Activated naive CD8-positive, alpha-beta T cell (primary cell): ENCODE measurements at regions not wholly inside any gene's neighbourhood (a gene's known extent, or its start where the extent isn't known, plus 50 kb on each side); places are given as distances from the start of the nearest gene placed in this dataset.

Source experiments
- H3K27ac Mint-ChIP-seq: one replicate; pipeline ENCODE4 v1.8.0; 2021; ENCODE audit warnings: mixed read lengths
- H3K27me3 Mint-ChIP-seq: one replicate; pipeline ENCODE4 v1.8.0; 2021; ENCODE audit warnings: mixed read lengths
- H3K36me3 Mint-ChIP-seq: one replicate; pipeline ENCODE4 v1.8.0; 2021; ENCODE audit warnings: mixed read lengths
- H3K4me1 Mint-ChIP-seq: one replicate; pipeline ENCODE4 v1.8.0; 2021; ENCODE audit warnings: low read depth, mixed read lengths
- H3K4me3 Mint-ChIP-seq: one replicate; pipeline ENCODE4 v1.8.0; 2021; ENCODE audit warnings: mild to moderate bottlenecking, mixed read lengths
- H3K9me3 Mint-ChIP-seq: one replicate; pipeline ENCODE4 v1.8.0; 2021; ENCODE audit warnings: low read depth, mixed read lengths

GRCh38 chr3:126274735-126275619 is 82.2 kb downstream of the KLF15 start:
- H3K27me3 Mint-ChIP-seq: peaks cover 17% of the 10 kb centered on the region
- H3K9me3 Mint-ChIP-seq: no peaks in the 10 kb centered on the region
- H3K4me3 Mint-ChIP-seq: no peak overlapping the region
- no peaks in the 10 kb centered on the region for H3K4me1 Mint-ChIP-seq
- no peaks in the 10 kb centered on the region for H3K36me3 Mint-ChIP-seq
- H3K27ac Mint-ChIP-seq: no peak overlapping the region

GRCh38 chr3:126270145-126270811 is 86.9 kb downstream of the KLF15 start:
- Mint-ChIP-seq H3K9me3 (no peaks in the 10 kb centered on the region), H3K27ac (no peak overlapping the region), H3K4me3 (no peak overlapping the region), H3K27me3 (peaks cover 20% of the 10 kb centered on the region), H3K36me3 (no peaks in the 10 kb centered on the region), H3K4me1 (peaks cover 3% of the 10 kb centered on the region)

GRCh38 chr3:126269354-126269753 is 87.9 kb downstream of the KLF15 start:
- H3K27ac Mint-ChIP-seq: no peak overlapping the region
- H3K4me1 Mint-ChIP-seq: peaks cover 3% of the 10 kb centered on the region
- no peaks in the 10 kb centered on the region for H3K36me3 Mint-ChIP-seq
- H3K4me3 Mint-ChIP-seq: no peak overlapping the region
- peaks cover 18% of the 10 kb centered on the region for H3K27me3 Mint-ChIP-seq
- no peaks in the 10 kb centered on the region for H3K9me3 Mint-ChIP-seq

GRCh38 chr3:126268866-126269265 is 88.3 kb downstream of the KLF15 start:
- H3K27me3 Mint-ChIP-seq: peaks cover 17% of the 10 kb centered on the region
- H3K4me1 Mint-ChIP-seq: peaks cover 3% of the 10 kb centered on the region
- H3K9me3 Mint-ChIP-seq: no peaks in the 10 kb centered on the region
- no peak overlapping the region for H3K4me3 Mint-ChIP-seq
- H3K27ac Mint-ChIP-seq: no peak overlapping the region
- H3K36me3 Mint-ChIP-seq: no peaks in the 10 kb centered on the region

DNA sequence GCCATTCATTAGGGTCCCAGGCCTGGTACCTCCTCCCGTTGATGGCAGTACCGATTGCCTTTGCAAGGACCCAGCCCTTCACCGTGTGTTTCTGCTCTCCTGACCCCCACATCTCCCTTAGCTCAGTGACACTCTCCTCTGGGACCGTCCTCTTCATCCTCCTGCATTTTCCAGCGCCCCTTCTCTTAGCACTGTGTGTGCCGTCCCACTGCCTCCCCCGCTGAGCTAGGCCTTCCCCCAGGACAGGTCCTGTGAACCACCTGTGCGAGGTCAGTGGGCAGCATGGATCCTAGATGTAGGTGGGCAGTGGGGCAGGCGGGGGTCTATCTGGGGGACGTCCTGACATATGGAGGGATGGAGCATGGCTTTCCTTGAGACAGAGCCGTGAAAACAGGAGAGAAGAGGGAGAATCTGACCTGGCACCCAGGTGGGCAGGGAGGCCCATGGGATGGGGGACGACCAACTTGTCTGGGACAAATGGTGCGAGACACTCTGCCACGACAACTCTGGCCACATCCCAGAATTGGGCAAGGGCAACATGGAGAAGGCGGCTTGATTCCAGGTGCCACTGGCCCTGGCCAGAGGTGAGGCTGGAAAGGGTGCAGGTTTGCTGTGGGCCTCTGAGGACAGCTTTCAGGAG is 87.7 kb upstream of the ALDH1L1 start:
- Mint-ChIP-seq H3K27me3 (peaks cover 16% of the 10 kb centered on the region), H3K9me3 (no peaks in the 10 kb centered on the region), H3K36me3 (no peaks in the 10 kb centered on the region)

GRCh38 chr3:126267169-126267975 is 87.0 kb upstream of the ALDH1L1 start:
- Mint-ChIP-seq H3K4me3 (no peak overlapping the region), H3K9me3 (no peaks in the 10 kb centered on the region), H3K36me3 (no peaks in the 10 kb centered on the region), H3K4me1 (peaks cover 3% of the 10 kb centered on the region), H3K27me3 (peaks cover 20% of the 10 kb centered on the region), H3K27ac (no peak overlapping the region)

More for the DNA sequence above, 87.7 kb upstream of the ALDH1L1 start:
- Mint-ChIP-seq H3K27ac (no peak overlapping the region), H3K4me1 (peaks cover 3% of the 10 kb centered on the region), H3K4me3 (no peak overlapping the region)

- Mint-ChIP-seq H3K4me3 (no peak overlapping the region), H3K4me1 (peaks cover 3% of the 10 kb centered on the region), H3K9me3 (no peaks in the 10 kb centered on the region), H3K27ac (no peak overlapping the region), H3K27me3 (peaks cover 21% of the 10 kb centered on the region), H3K36me3 (no peaks in the 10 kb centered on the region)
Observed at GRCh38 chr3:126266850-126267168, 86.4 kb upstream of the ALDH1L1 start.

DNA sequence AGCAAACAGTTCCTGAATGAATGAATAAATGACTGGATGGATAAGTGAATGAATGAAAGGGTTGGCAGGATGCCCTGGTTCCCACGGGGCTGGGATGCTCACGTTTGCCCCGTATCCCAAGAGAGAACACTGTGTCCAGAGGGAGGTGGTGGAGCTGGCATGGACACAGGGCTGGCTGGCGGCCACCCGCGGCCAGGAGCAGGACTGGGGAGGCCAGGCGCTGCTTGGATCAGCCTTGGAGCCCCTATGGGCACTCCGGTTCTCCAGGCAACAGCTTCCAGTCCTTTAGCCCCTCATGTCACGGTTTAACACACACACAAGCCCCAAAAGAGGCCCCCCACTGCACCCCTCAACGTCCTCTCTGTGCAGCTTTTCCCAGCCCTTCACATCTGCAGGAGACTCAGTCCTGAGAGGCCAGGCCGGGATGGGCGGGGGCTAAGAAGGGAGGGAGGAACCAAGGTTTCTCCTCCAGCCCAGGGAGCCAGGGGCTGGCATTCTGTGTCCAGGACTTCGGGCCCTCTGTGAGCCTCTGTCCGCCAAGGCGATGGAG is 86.0 kb upstream of the ALDH1L1 start:
- no peak overlapping the region for H3K27ac Mint-ChIP-seq
- peaks cover 24% of the 10 kb centered on the region for H3K27me3 Mint-ChIP-seq
- no peaks in the 10 kb centered on the region for H3K9me3 Mint-ChIP-seq
- peaks cover 3% of the 10 kb centered on the region for H3K4me1 Mint-ChIP-seq
- no peak overlapping the region for H3K4me3 Mint-ChIP-seq
- H3K36me3 Mint-ChIP-seq: no peaks in the 10 kb centered on the region

- H3K9me3 Mint-ChIP-seq: no peaks in the 10 kb centered on the region
- no peak overlapping the region for H3K4me3 Mint-ChIP-seq
- no peaks in the 10 kb centered on the region for H3K36me3 Mint-ChIP-seq
- no peak overlapping the region for H3K27ac Mint-ChIP-seq
- peaks cover 25% of the 10 kb centered on the region for H3K27me3 Mint-ChIP-seq
- H3K4me1 Mint-ChIP-seq: peaks cover 3% of the 10 kb centered on the region
Observed at GRCh38 chr3:126264952-126265351, 84.6 kb upstream of the ALDH1L1 start.

DNA sequence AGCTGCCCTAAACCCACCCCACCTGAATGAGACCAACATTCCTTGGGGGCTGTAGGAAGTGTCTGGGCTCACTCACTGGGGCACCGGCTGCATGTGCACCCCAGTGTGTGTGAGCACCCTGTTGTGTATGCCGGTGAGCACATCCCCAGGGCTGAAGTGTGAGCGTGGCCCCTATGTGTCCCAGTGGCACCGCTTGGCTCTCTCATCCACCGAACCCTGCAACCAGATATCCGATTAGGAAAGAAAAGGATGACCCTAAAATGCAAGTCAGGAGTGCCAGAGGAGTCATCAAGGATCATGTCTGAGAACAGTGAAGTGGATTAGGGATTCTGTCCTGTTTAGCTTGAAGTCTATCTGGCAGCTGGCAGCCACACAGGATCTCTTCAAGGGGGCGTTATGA is 84.0 kb upstream of the ALDH1L1 start:
- Mint-ChIP-seq H3K36me3 (no peaks in the 10 kb centered on the region), H3K9me3 (no peaks in the 10 kb centered on the region), H3K4me1 (peaks cover 3% of the 10 kb centered on the region), H3K27me3 (peaks cover 25% of the 10 kb centered on the region), H3K4me3 (no peak overlapping the region), H3K27ac (no peak overlapping the region)

DNA sequence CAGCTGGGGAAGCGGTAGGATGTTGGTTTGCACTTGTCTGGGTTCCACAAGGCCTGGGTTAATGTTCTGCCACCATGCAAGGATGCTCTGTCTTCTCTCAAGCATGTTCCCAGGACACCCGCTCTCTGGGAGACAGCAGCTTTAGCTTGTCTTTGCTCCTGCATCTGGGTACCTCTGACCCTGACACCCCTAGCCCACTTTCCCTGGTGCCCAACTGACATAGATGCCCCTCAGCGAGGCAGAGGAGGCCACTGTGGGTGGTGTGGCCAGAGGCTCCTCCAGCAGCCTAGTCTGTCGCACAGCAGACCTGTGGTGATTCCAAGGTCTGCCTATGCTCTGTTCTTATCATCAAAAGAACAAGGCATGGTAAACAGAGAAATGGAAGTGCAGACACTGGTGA is 83.6 kb upstream of the ALDH1L1 start:
- peaks cover 22% of the 10 kb centered on the region for H3K27me3 Mint-ChIP-seq
- H3K4me1 Mint-ChIP-seq: peaks cover 3% of the 10 kb centered on the region

DNA sequence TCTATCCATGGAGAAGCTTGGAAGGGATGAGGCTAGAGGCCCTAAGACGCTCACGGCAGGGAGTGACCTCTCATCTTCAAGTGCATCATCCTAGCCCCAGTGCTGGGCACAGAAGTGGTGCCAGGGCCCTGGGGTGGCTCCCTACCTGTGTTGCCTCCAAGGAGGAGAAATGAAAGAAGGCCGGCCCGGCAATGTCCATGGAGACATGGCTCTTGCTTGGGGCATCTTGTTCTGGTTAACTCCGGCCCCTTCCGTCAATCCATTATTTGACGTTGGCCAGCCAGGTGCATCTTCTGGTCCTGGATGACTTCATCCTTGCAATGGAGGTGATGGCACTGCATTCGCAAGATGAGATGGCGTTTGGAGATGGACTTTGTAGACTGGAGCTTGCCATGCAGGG is 83.2 kb upstream of the ALDH1L1 start:
- peaks cover 3% of the 10 kb centered on the region for H3K4me1 Mint-ChIP-seq
- no peaks in the 10 kb centered on the region for H3K36me3 Mint-ChIP-seq
- H3K27ac Mint-ChIP-seq: no peak overlapping the region
- H3K4me3 Mint-ChIP-seq: no peak overlapping the region
- H3K27me3 Mint-ChIP-seq: peaks cover 22% of the 10 kb centered on the region
- H3K9me3 Mint-ChIP-seq: no peaks in the 10 kb centered on the region

More for the DNA sequence above, 83.6 kb upstream of the ALDH1L1 start:
- no peak overlapping the region for H3K4me3 Mint-ChIP-seq
- H3K9me3 Mint-ChIP-seq: no peaks in the 10 kb centered on the region
- no peaks in the 10 kb centered on the region for H3K36me3 Mint-ChIP-seq
- no peak overlapping the region for H3K27ac Mint-ChIP-seq

DNA sequence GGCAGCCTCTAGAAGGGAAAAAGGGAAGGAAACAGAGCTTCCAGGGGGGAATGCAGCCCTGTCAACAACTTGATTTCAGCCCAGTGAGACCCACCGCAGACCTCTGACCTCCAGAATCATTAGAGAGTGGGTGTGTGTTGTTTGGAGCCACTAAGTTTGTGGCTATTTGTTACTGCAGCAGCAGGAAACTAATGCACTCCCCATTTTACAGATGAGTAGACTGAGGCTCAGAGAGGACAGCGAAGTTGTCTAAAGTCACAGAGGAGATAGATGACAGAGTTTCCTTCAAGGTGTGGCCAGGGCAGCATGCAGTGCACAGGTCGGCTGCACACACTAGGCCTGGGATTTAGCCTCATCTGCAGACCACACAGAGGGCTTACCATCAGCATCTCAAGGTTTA is 81.8 kb upstream of the ALDH1L1 start:
- Mint-ChIP-seq H3K36me3 (no peaks in the 10 kb centered on the region), H3K4me1 (peaks cover 1% of the 10 kb centered on the region), H3K9me3 (no peaks in the 10 kb centered on the region), H3K4me3 (no peak overlapping the region), H3K27ac (no peak overlapping the region), H3K27me3 (peaks cover 14% of the 10 kb centered on the region)

DNA sequence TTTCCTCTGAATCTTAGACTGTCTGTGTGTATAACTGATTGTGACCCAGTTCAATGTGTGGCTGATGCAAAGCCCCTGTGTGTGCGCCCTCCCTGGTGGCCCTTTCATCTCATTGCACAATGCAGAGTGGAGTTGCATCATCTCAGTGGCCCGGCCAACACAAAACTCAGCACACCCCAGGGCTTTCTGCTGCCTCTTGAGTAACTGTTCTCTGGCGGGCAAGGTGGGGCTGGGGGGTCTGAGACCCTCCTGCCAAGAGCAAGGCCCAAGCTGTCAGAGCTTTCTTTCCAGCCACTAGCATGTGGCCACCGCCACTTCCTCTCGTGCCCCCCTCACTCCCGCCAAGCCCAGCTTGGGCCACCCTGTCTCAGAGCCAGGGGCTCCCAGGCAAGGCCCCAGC is 80.7 kb upstream of the ALDH1L1 start:
- H3K27ac Mint-ChIP-seq: no peak overlapping the region
- no peaks in the 10 kb centered on the region for H3K9me3 Mint-ChIP-seq
- H3K36me3 Mint-ChIP-seq: no peaks in the 10 kb centered on the region
- H3K4me3 Mint-ChIP-seq: no peak overlapping the region
- H3K4me1 Mint-ChIP-seq: no peaks in the 10 kb centered on the region
- H3K27me3 Mint-ChIP-seq: peaks cover 12% of the 10 kb centered on the region
